GM12878 (cell line): ENCODE measurements at regions not wholly inside any gene's neighbourhood (a gene's known extent, or its start where the extent isn't known, plus 50 kb on each side); places are given as distances from the start of the nearest gene placed in this dataset.

Source experiments
- ATAC-seq: fragments of 200-7000 bp; cut with Tn5 transposase; 3 replicates; pipeline ENCODE4 v1.9.1; 2020; ENCODE audit warnings: mild to moderate bottlenecking, moderate library complexity
- BruUV-seq: library from RNA; stranded (reverse); fragments of 400-500 nt; replicated peaks from 2 replicates; lab custom pipeline; 2021; lab: Mats Ljungman, UMichigan
- CTCF ChIA-PET: fragments of 300-600 bp; sonication (Branson Sonifier 250); formaldehyde crosslinking; extraction: SDS; loops from one replicate; lab custom pipeline; 2021; ENCODE audit warnings: inconsistent platforms; lab: Yijun Ruan, JAX
- POLR2A ChIA-PET: fragments of 350-600 bp; formaldehyde crosslinking; extraction: SDS; loops from one replicate; lab custom pipeline; 2021; ENCODE audit warnings: inconsistent platforms; lab: Charles Lee
- RAD21 ChIA-PET: fragments of 300-600 bp; sonication (Branson Sonifier 250); formaldehyde crosslinking; loops from one replicate; lab custom pipeline; 2023; ENCODE audit warnings: antibody characterized with exemption; ENCODE audit not compliant: unreplicated experiment; lab: Charles Lee
- SMC1A ChIA-PET: fragments of 300-600 bp; sonication (Branson Sonifier 250); formaldehyde crosslinking; loops from one replicate; lab custom pipeline; 2023; ENCODE audit not compliant: unreplicated experiment, uncharacterized antibody; lab: Charles Lee
- DNase-seq: peaks from one replicate; pipeline ENCODE4 v3.0.0-alpha.2; 2011; ENCODE audit warnings: low read depth, low spot score
- FAIRE-seq: peaks from 3 replicates; lab custom pipeline; 2011; peaks lifted over from hg19 to GRCh38; lab: Jason Lieb, UNC
- H2AFZ ChIP-seq: 2 replicates; pipeline ENCODE4 v1.6.0; 2011; ENCODE audit warnings: low read depth, low read length, control low read depth; ENCODE audit not compliant: control insufficient read depth
- H3K27ac ChIP-seq: 2 replicates; pipeline ENCODE4 v1.5.1; 2011; ENCODE audit warnings: control low read depth; ENCODE audit not compliant: control insufficient read depth, insufficient read depth
- H3K27me3 ChIP-seq, 2 experiments: replicated peaks in 1 of 2; 2 replicates each; pipeline versions ENCODE4 v1.6.0 to v1.6.1; 2011; ENCODE audit warnings: low read length in 1 of 2; ENCODE audit not compliant: control insufficient read depth in 2 of 2, insufficient read depth in 2 of 2
- H3K36me3 ChIP-seq, 2 experiments: 2 replicates each; pipeline ENCODE4 v1.5.1; 2011; ENCODE audit warnings: low read length in 1 of 2; ENCODE audit not compliant: control insufficient read depth in 2 of 2, insufficient read depth in 2 of 2
- H3K4me1 ChIP-seq: 2 replicates; pipeline ENCODE4 v1.6.1; 2011; ENCODE audit warnings: mild to moderate bottlenecking, low read length, moderate library complexity, mixed read lengths; ENCODE audit not compliant: control insufficient read depth, insufficient read depth
- H3K4me2 ChIP-seq: 2 replicates; pipeline ENCODE4 v1.6.0; 2011; ENCODE audit warnings: control low read depth; ENCODE audit not compliant: control insufficient read depth, insufficient read depth
- H3K4me3 ChIP-seq: fragments of 200-600 bp; sonication (generic); 2 replicates; pipeline ENCODE4 v1.5.1; 2016
- H3K79me2 ChIP-seq: 2 replicates; pipeline ENCODE4 v1.6.0; 2011; ENCODE audit warnings: low read length; ENCODE audit not compliant: control insufficient read depth, insufficient read depth
- H3K9ac ChIP-seq: 2 replicates; pipeline ENCODE4 v1.8.0; 2011; ENCODE audit warnings: low read length, control low read depth, mixed read lengths; ENCODE audit not compliant: control insufficient read depth, insufficient read depth
- H3K9me3 ChIP-seq: replicated peaks from 3 replicates; pipeline ENCODE4 v1.5.1; 2011; ENCODE audit warnings: mild to moderate bottlenecking, low read length; ENCODE audit not compliant: control insufficient read depth, insufficient read depth
- H4K20me1 ChIP-seq: 2 replicates; pipeline ENCODE4 v1.6.0; 2011; ENCODE audit not compliant: control insufficient read depth, insufficient read depth
- MTA2 ChIP-seq: fragments of 450-650 bp; IDR thresholded peaks from 2 replicates; pipeline ENCODE4 v1.6.1; 2016; ENCODE audit warnings: low read depth, mild to moderate bottlenecking, moderate library complexity
- MTA3 ChIP-seq: IDR thresholded peaks from 2 replicates; pipeline ENCODE4 v1.6.1; 2012; ENCODE audit warnings: low read length, inconsistent platforms, borderline replicate concordance
- SMC3 ChIP-seq: IDR thresholded peaks from 2 replicates; pipeline ENCODE4 v1.6.1; 2011; ENCODE audit warnings: low read length, improper control_type of control experiment, borderline replicate concordance
- WGBS: methylation state at CpG from one replicate; pipeline ENCODE4 v1.1.6; 2016; ENCODE audit warnings: low lambda C conversion rate; ENCODE audit not compliant: insufficient replicate concordance, insufficient coverage; ENCODE audit errors: missing lambda C conversion rate; 5-methylcytosine and 5-hydroxymethylcytosine counted together
- in situ Hi-C: fragments of 300-500 bp; cut with MboI; formaldehyde crosslinking; loops from 9 replicates; pipeline ENCODE4 v1.14.3; 2018; ENCODE audit warnings: mixed read lengths
- intact Hi-C: fragments of 100-400 bp; cut with micrococcal nuclease; formaldehyde crosslinking; loops from one replicate; pipeline ENCODE4 v1.14.2; 2022; ENCODE audit not compliant: unreplicated experiment
- TF ChIP-seq, protein P1 (sequence below): fragments of 450-650 bp; formaldehyde crosslinking; IDR thresholded peaks from 2 replicates; pipeline ENCODE4 v1.5.0; 2022; ENCODE audit warnings: mild to moderate bottlenecking, missing genetic modification characterization

DNA sequence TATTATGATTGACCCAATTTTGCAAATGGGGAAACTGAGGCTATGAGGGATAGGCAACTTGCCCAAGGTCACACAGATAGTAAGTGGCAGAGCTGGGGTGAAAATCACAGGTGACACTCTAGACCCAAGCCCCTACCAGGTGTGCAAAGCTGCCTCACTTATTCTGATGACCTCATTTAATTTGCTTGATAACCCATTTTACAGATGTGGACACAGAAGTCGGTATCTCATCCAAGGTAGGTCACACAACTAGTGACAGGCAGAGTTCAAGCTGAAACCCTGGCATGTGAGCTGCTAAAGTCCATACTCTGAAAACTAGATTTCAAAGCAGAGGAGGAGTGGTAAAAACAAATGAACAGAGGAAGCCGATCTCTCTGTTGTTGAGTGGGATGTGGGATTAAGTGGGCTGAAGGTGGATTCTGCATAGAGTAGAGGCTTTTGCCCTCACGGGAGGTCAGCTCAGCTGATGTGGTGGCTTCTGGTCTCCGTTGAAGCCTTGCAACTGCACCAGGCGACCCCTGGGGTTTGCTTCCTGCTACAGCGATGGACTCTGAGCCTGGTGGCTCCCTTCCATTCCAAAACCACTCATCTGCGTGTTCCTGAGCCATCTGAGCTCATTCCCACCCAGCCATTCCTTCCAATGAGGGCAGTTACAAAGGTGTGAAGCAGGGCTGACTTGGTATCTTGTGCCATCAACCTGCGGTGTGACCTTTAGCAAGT lies 164.3 kb upstream of the FHL2 start:
- Histone ChIP-seq H3K9me3 (no peaks in the 10 kb centered on the region), H3K4me1 (no peaks in the 10 kb centered on the region), H3K9ac (no peak overlapping the region), H3K79me2 (no peaks in the 10 kb centered on the region), H4K20me1 (no peaks in the 10 kb centered on the region), H2AFZ (no peak overlapping the region), H3K4me3 (no peak overlapping the region), H3K27ac (no peak overlapping the region), H3K4me2 (no peak overlapping the region), H3K27me3 (no peaks in the 10 kb centered on the region; a peak in 1 of 4 replicates), H3K36me3 (no peaks in the 10 kb centered on the region)
- in situ Hi-C loops (no loop called here), intact Hi-C loops (no loop called here)
- BruUV-seq = no TSS peak
- ATAC-seq (no peak), FAIRE-seq (no peak), DNase-seq (no peak)
- TF ChIP-seq SMC3 (no peak), MTA3 (no peak), MTA2 (no peak)
- TF ChIP-seq, protein P1, sequence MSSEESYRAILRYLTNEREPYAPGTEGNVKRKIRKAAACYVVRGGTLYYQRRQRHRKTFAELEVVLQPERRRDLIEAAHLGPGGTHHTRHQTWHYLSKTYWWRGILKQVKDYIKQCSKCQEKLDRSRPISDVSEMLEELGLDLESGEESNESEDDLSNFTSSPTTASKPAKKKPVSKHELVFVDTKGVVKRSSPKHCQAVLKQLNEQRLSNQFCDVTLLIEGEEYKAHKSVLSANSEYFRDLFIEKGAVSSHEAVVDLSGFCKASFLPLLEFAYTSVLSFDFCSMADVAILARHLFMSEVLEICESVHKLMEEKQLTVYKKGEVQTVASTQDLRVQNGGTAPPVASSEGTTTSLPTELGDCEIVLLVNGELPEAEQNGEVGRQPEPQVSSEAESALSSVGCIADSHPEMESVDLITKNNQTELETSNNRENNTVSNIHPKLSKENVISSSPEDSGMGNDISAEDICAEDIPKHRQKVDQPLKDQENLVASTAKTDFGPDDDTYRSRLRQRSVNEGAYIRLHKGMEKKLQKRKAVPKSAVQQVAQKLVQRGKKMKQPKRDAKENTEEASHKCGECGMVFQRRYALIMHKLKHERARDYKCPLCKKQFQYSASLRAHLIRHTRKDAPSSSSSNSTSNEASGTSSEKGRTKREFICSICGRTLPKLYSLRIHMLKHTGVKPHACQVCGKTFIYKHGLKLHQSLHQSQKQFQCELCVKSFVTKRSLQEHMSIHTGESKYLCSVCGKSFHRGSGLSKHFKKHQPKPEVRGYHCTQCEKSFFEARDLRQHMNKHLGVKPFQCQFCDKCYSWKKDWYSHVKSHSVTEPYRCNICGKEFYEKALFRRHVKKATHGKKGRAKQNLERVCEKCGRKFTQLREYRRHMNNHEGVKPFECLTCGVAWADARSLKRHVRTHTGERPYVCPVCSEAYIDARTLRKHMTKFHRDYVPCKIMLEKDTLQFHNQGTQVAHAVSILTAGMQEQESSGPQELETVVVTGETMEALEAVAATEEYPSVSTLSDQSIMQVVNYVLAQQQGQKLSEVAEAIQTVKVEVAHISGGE (CRISPR knock-in tag) = no peak
- ChIA-PET POLR2A (no interaction called here), CTCF (no interaction called here), SMC1A (interaction anchor here (0.8 kb wide), 1 partner anchor 11 kb away, joined by 4 read pairs; no protein-coding TSS in a partner anchor), RAD21 (interaction anchor here (0.7 kb wide), 1 partner anchor 191 kb away, joined by 3 read pairs; no protein-coding TSS in a partner anchor)
- 42% methylated on average over 8 of the region's 8 CpGs for WGBS
